Activated T-helper 2 cell treated with anti-CD3 and anti-CD28 coated beads, Interferon-gamma antibody, Interleukin-2, Interleukin-4, amounts not matched to agents 10 μg/mL and 5 μg/mL and 100 μg/mL, durations not matched to agents 14 hours and 24 hours and 36 hours (primary cell): ENCODE measurements at regions not wholly inside any gene's neighbourhood (a gene's known extent, or its start where the extent isn't known, plus 50 kb on each side); places are given as distances from the start of the nearest gene placed in this dataset.
"Not testable (repeated sequence)": the region's sequence is repeated elsewhere in the genome, so short reads cannot be mapped to it uniquely, and the experiment has no call there.

ENCODE experiments used
- DNase-seq: peaks from one replicate; pipeline ENCODE4 v3.0.0; 2021; ENCODE audit warnings: low spot score
- H3K27ac Mint-ChIP-seq: one replicate; pipeline ENCODE4 v1.8.0; 2021; ENCODE audit warnings: mixed read lengths
- H3K27me3 Mint-ChIP-seq: one replicate; pipeline ENCODE4 v1.8.0; 2021; ENCODE audit warnings: low read depth, mixed read lengths
- H3K36me3 Mint-ChIP-seq: one replicate; pipeline ENCODE4 v1.8.0; 2021; ENCODE audit warnings: low read depth, mixed read lengths
- H3K4me1 Mint-ChIP-seq: one replicate; pipeline ENCODE4 v1.8.0; 2021; ENCODE audit warnings: low read depth, mixed read lengths
- H3K4me3 Mint-ChIP-seq: one replicate; pipeline ENCODE4 v1.8.0; 2021; ENCODE audit warnings: low read depth, mild to moderate bottlenecking, moderate library complexity, mixed read lengths
- H3K9me3 Mint-ChIP-seq: one replicate; pipeline ENCODE4 v1.8.0; 2021; ENCODE audit warnings: mixed read lengths
- intact Hi-C: fragments of 100-400 bp; cut with micrococcal nuclease; formaldehyde crosslinking; loops from one replicate; pipeline ENCODE4 v1.15.1; 2023

GRCh38 chr7:150003973-150004372 is 130.2 kb downstream of the ATP6V0E2 start:
- intact Hi-C loops, DNase-seq, H3K27me3 Mint-ChIP-seq, H3K36me3 Mint-ChIP-seq, H3K27ac Mint-ChIP-seq, H3K9me3 Mint-ChIP-seq, H3K4me1 Mint-ChIP-seq, H3K4me3 Mint-ChIP-seq: not testable (repeated sequence)

- H3K36me3 Mint-ChIP-seq, DNase-seq, H3K27ac Mint-ChIP-seq, H3K4me3 Mint-ChIP-seq, intact Hi-C loops, H3K9me3 Mint-ChIP-seq, H3K4me1 Mint-ChIP-seq, H3K27me3 Mint-ChIP-seq: not testable (repeated sequence)
Measured at GRCh38 chr7:150004843-150005242, 131.1 kb downstream of the ATP6V0E2 start.

GRCh38 chr7:150009620-150010303 is 136.0 kb downstream of the ATP6V0E2 start:
- H3K27ac Mint-ChIP-seq, intact Hi-C loops, DNase-seq, H3K4me1 Mint-ChIP-seq, H3K4me3 Mint-ChIP-seq, H3K9me3 Mint-ChIP-seq, H3K27me3 Mint-ChIP-seq, H3K36me3 Mint-ChIP-seq: not testable (repeated sequence)

GRCh38 chr7:150016651-150017189 is 143.0 kb downstream of the ATP6V0E2 start:
- H3K36me3 Mint-ChIP-seq, DNase-seq, H3K27me3 Mint-ChIP-seq, H3K27ac Mint-ChIP-seq, H3K4me3 Mint-ChIP-seq, H3K9me3 Mint-ChIP-seq, intact Hi-C loops, H3K4me1 Mint-ChIP-seq: not testable (repeated sequence)

- H3K4me1 Mint-ChIP-seq, H3K4me3 Mint-ChIP-seq, DNase-seq, H3K9me3 Mint-ChIP-seq, H3K36me3 Mint-ChIP-seq, intact Hi-C loops, H3K27ac Mint-ChIP-seq, H3K27me3 Mint-ChIP-seq: not testable (repeated sequence)
Measured at GRCh38 chr7:150020210-150020609, 146.4 kb downstream of the ATP6V0E2 start.

- intact Hi-C loops, DNase-seq, H3K36me3 Mint-ChIP-seq, H3K4me3 Mint-ChIP-seq, H3K27me3 Mint-ChIP-seq, H3K9me3 Mint-ChIP-seq, H3K27ac Mint-ChIP-seq, H3K4me1 Mint-ChIP-seq: not testable (repeated sequence)
Measured at GRCh38 chr7:150024550-150025490, 151.1 kb downstream of the ATP6V0E2 start.

GRCh38 chr7:150025802-150026201 is 152.0 kb downstream of the ATP6V0E2 start:
- intact Hi-C loops, H3K27ac Mint-ChIP-seq, H3K4me1 Mint-ChIP-seq, DNase-seq, H3K27me3 Mint-ChIP-seq, H3K4me3 Mint-ChIP-seq, H3K36me3 Mint-ChIP-seq, H3K9me3 Mint-ChIP-seq: not testable (repeated sequence)

GRCh38 chr7:150028344-150029012 is 154.7 kb downstream of the ATP6V0E2 start:
- H3K27me3 Mint-ChIP-seq, H3K4me1 Mint-ChIP-seq, H3K9me3 Mint-ChIP-seq, H3K27ac Mint-ChIP-seq, DNase-seq, H3K36me3 Mint-ChIP-seq, H3K4me3 Mint-ChIP-seq, intact Hi-C loops: not testable (repeated sequence)

GRCh38 chr7:150029013-150029389 is 155.2 kb downstream of the ATP6V0E2 start:
- H3K4me3 Mint-ChIP-seq, H3K4me1 Mint-ChIP-seq, intact Hi-C loops: not testable (repeated sequence)

GRCh38 chr7:150031733-150032132 is 158.0 kb downstream of the ATP6V0E2 start:
- H3K4me1 Mint-ChIP-seq, H3K36me3 Mint-ChIP-seq, H3K4me3 Mint-ChIP-seq, intact Hi-C loops, DNase-seq, H3K9me3 Mint-ChIP-seq, H3K27ac Mint-ChIP-seq, H3K27me3 Mint-ChIP-seq: not testable (repeated sequence)

More at GRCh38 chr7:150029013-150029389, 155.2 kb downstream of the ATP6V0E2 start:
- not testable (repeated sequence) for DNase-seq, H3K36me3 Mint-ChIP-seq, H3K27me3 Mint-ChIP-seq, H3K27ac Mint-ChIP-seq, H3K9me3 Mint-ChIP-seq

- DNase-seq, H3K36me3 Mint-ChIP-seq, intact Hi-C loops, H3K27me3 Mint-ChIP-seq, H3K9me3 Mint-ChIP-seq, H3K27ac Mint-ChIP-seq, H3K4me3 Mint-ChIP-seq, H3K4me1 Mint-ChIP-seq: not testable (repeated sequence)
Measured at GRCh38 chr7:150033711-150034110, 159.9 kb downstream of the ATP6V0E2 start.

- H3K9me3 Mint-ChIP-seq, H3K36me3 Mint-ChIP-seq, DNase-seq, H3K4me3 Mint-ChIP-seq, H3K4me1 Mint-ChIP-seq, intact Hi-C loops, H3K27ac Mint-ChIP-seq, H3K27me3 Mint-ChIP-seq: not testable (repeated sequence)
Measured at GRCh38 chr7:150035769-150036168, 162.0 kb downstream of the ATP6V0E2 start.

GRCh38 chr7:150039061-150039460 is 165.3 kb downstream of the ATP6V0E2 start:
- intact Hi-C loops, H3K9me3 Mint-ChIP-seq, H3K27me3 Mint-ChIP-seq, H3K27ac Mint-ChIP-seq, H3K36me3 Mint-ChIP-seq, DNase-seq, H3K4me3 Mint-ChIP-seq, H3K4me1 Mint-ChIP-seq: not testable (repeated sequence)
